T-helper 2 cell treated with Interferon-gamma antibody and Interleukin-4, amounts not matched to agents 5 μg/mL and 100 μg/mL, for 36 hours (primary cell): ENCODE measurements at regions not wholly inside any gene's neighbourhood (a gene's known extent, or its start where the extent isn't known, plus 50 kb on each side); places are given as distances from the start of the nearest gene placed in this dataset.
"Not testable (repeated sequence)": the region's sequence is repeated elsewhere in the genome, so short reads cannot be mapped to it uniquely, and the experiment has no call there.

ENCODE experiments used
- DNase-seq: peaks from one replicate; pipeline ENCODE4 v3.0.0; 2021; ENCODE audit warnings: low spot score
- H3K27ac Mint-ChIP-seq: one replicate; pipeline ENCODE4 v1.8.0; 2021; ENCODE audit warnings: mild to moderate bottlenecking, mixed read lengths
- H3K27me3 Mint-ChIP-seq: one replicate; pipeline ENCODE4 v1.8.0; 2021; ENCODE audit warnings: low read depth, mixed read lengths
- H3K36me3 Mint-ChIP-seq: one replicate; pipeline ENCODE4 v1.8.0; 2021; ENCODE audit warnings: low read depth, mixed read lengths
- H3K4me1 Mint-ChIP-seq: one replicate; pipeline ENCODE4 v1.8.0; 2021; ENCODE audit warnings: low read depth, mixed read lengths
- H3K4me3 Mint-ChIP-seq: one replicate; pipeline ENCODE4 v1.8.0; 2022; ENCODE audit warnings: mild to moderate bottlenecking, moderate library complexity, mixed read lengths
- H3K9me3 Mint-ChIP-seq: one replicate; pipeline ENCODE4 v1.8.0; 2021; ENCODE audit warnings: mixed read lengths

DNA sequence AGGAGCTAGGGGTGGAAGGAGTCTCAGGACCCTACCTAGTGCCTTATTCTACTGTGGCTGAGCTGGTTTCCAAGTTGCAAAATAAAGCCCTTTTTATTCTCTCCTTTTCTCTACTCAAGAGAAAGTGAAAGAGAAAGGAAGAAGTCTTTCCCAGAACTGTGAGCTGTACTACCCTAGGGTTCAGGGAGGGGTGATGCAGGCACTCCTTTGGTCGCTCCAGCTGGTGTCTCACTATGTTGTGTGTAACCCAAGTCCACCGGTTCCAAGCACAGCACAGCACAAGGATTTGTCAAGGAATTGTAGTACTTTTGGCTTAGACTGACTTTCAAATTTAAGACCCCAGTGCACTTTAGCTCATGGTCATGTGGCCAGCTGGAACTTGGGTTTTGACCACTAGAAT, 1721.7 kb downstream of the OTOL1 start:
- Mint-ChIP-seq H3K27me3 (no peaks in the 10 kb centered on the region), H3K9me3 (peaks cover 34% of the 10 kb centered on the region), H3K4me3 (no peak overlapping the region), H3K36me3 (no peaks in the 10 kb centered on the region), H3K27ac (no peak overlapping the region), H3K4me1 (no peaks in the 10 kb centered on the region)
- no peak for DNase-seq

DNA sequence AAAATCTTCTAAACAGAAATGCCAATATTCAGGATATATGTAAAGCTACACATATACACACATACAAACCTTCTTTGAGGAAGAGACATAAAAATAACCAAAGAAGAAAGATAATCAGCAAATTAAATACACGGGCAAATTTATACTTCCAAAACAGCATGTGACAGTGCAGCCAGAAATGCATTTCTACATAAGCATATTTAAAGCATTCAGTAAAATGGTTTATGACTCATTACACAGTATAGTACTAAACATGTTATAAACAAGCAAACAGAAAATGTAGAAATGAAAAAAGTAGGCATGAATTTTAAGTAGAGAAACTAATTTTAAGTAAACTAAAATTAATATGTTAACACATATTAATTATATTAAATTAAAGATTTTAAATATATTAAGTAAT, 1717.2 kb downstream of the OTOL1 start:
- Mint-ChIP-seq H3K4me1 (no peaks in the 10 kb centered on the region), H3K36me3 (no peaks in the 10 kb centered on the region), H3K27ac (no peak overlapping the region), H3K9me3 (peaks cover 22% of the 10 kb centered on the region), H3K4me3 (no peak overlapping the region), H3K27me3 (no peaks in the 10 kb centered on the region)
- DNase-seq, result no peak

DNA sequence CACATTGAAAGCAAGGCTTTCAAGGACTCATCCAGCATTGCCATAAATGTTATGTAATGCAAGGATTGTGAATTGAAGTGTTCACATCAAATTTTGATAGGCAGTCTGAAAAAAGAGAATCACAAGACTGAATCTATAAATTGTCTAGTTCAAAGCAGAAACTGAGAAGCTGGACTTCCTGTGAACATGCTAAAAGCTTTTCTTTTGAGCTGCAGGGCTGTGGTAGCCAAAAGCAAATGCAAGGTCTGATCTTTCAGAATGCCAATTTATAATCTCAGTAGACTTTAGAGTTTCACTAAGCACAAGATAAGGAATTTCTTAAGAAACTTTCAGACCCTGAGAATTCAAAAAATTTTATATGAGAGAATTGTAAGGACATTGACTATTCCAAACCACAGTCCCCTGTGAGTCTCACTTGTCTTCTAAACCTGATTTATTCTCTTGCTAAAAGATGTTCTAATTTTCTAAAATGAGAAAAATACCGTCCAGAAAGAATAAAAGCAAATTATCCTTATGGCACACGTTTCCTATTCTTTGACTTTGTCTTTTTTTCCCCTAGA, 1700.3 kb downstream of the OTOL1 start:
- H3K36me3 Mint-ChIP-seq, result no peaks in the 10 kb centered on the region
- H3K4me3 Mint-ChIP-seq, result no peak overlapping the region
- H3K27me3 Mint-ChIP-seq, result no peaks in the 10 kb centered on the region
- no peak for DNase-seq
- no peaks in the 10 kb centered on the region for H3K4me1 Mint-ChIP-seq
- H3K9me3 Mint-ChIP-seq, result peaks cover 16% of the 10 kb centered on the region
- no peak overlapping the region for H3K27ac Mint-ChIP-seq

DNA sequence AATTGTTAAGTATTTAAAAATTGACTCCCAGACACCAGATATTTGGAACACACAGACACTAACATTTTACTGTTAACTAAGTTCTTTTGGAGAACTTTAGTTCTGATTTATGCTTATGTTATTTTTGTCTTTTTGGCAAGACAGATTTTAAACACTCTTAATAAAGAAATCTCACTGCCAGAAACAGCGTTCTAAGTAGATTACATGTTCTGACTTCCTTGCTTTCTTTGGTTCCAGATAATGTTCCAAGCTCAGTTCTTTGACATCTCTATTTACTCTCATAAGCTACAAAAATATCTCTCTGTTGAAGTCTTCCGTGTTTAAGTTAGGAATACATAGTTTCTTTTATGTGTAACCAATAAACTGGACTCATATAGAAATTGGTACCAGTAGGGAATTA, 1699.6 kb downstream of the OTOL1 start:
- Mint-ChIP-seq H3K36me3 (no peaks in the 10 kb centered on the region), H3K27ac (no peak overlapping the region), H3K9me3 (peaks cover 16% of the 10 kb centered on the region), H3K4me1 (no peaks in the 10 kb centered on the region), H3K27me3 (no peaks in the 10 kb centered on the region), H3K4me3 (no peak overlapping the region)
- no peak for DNase-seq

DNA sequence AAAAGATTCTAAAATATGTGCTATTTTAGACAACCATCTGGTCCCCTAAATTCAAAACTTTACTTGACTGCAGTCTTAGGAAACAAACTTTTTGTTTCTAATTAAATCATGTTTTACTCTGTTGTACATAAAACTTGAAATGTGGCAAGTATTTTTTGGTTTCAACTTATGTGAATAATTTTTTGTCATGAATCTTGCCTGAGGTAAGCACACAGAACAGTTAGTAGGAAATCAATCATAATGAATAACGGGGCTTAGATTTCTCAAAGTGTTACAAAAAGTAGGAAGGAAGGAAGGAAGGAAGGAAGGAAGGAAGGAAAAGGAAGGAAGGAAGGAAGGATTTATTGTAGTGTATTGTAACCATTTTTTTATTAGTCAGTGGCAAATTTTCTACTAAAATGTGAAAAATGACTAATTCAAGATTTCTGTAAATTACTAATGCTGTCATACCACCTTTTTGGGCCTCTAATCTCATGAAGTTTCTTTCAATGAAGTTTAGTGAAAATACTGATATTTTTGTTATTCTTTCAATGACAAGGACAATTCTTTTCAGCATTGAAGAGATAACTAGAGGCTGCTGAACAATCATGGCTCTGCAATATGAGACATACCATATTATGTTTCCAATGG, 1689.2 kb downstream of the OTOL1 start:
- no peak overlapping the region for H3K27ac Mint-ChIP-seq
- no peak overlapping the region for H3K4me3 Mint-ChIP-seq
- no peak for DNase-seq
- H3K9me3 Mint-ChIP-seq, result peaks cover 23% of the 10 kb centered on the region
- H3K4me1 Mint-ChIP-seq, result no peaks in the 10 kb centered on the region
- H3K36me3 Mint-ChIP-seq, result no peaks in the 10 kb centered on the region
- H3K27me3 Mint-ChIP-seq, result no peaks in the 10 kb centered on the region

DNA sequence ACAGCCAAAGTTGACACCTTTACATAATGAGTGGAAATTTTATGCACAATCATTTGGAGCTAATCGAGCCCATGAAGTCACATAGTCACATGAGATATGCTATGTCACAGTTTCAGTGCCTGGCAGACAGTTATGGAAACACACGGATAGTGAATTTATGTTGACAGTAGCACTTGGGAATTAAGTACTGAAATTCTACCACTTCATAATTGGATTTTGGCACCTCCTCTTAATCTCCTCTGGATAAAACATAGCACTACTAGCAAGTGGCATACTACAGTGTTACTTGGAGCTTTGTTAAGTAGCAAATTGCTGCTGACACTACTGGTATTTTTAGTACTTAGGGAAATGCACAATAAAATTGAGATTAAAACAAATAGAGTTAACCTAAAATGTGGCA, 1679.4 kb downstream of the OTOL1 start:
- H3K4me1 Mint-ChIP-seq, result no peaks in the 10 kb centered on the region
- H3K36me3 Mint-ChIP-seq, result no peaks in the 10 kb centered on the region
- H3K9me3 Mint-ChIP-seq, result peaks cover 29% of the 10 kb centered on the region
- no peak for DNase-seq
- no peaks in the 10 kb centered on the region for H3K27me3 Mint-ChIP-seq
- H3K4me3 Mint-ChIP-seq, result no peak overlapping the region
- H3K27ac Mint-ChIP-seq, result no peak overlapping the region

DNA sequence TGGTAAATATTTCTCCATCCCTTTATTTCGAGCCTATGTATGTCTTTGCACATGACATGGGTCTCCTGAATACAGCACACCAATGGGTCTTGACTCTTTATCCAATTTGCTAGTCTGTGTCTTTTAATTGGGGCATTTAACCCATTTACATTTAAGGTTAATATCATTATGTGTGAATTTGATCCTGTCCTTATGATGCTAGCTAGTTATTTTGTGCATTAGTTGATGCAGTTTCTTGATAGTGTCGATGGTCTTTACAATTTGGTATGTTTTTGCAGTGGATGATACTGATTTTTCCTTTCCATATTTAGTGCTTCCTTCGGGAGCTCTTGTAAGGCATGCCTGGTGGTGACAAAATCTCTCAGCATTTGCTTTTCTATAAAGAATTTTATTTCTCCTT, 1675.9 kb downstream of the OTOL1 start:
- not testable (repeated sequence) for H3K27ac Mint-ChIP-seq, H3K4me1 Mint-ChIP-seq, H3K4me3 Mint-ChIP-seq, H3K27me3 Mint-ChIP-seq, H3K36me3 Mint-ChIP-seq, DNase-seq
- peaks cover 37% of the 10 kb centered on the region for H3K9me3 Mint-ChIP-seq

DNA sequence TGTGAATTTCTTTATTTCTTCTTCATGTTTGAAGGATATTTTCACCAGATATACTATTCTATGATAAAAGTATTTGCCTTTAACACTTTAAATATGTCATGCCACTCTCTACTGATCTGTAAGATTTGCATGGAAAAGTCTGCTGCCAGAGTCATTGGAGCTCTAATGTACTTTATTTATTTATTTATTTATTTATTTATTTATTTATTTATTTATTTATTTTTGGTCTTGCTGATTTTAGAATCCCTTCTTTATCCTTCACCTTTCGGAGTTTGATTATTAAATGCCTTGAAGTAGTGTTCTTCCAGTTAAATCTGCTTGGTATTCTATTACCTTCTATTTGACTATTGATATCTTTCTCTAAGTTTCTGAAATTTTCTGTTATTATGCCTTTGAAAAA, 1669.6 kb downstream of the OTOL1 start:
- Mint-ChIP-seq H3K4me3 (no peak overlapping the region), H3K9me3 (peaks cover 41% of the 10 kb centered on the region), H3K4me1 (no peaks in the 10 kb centered on the region), H3K36me3 (no peaks in the 10 kb centered on the region), H3K27me3 (no peaks in the 10 kb centered on the region), H3K27ac (no peak overlapping the region)
- no peak for DNase-seq

DNA sequence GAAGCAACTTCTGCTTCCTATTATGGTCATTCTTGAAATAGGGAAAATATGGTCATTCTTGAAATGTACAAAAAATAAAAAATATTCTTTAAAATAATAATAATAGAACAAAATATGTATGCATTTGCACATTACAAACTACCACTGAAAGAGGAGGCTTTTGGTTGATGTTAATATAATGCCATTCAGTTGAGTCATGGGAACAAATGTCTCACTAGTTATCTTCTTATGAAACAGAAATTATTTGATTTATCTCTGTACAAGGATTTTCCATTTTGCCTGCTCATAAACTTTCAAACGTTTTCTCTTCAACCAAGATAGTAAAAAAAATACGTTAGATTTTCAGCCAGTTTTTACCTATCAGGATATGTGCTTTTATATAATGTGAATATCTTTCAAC, 1662.7 kb downstream of the OTOL1 start:
- Mint-ChIP-seq H3K27ac (no peak overlapping the region), H3K27me3 (no peaks in the 10 kb centered on the region), H3K4me3 (no peak overlapping the region), H3K36me3 (no peaks in the 10 kb centered on the region), H3K4me1 (no peaks in the 10 kb centered on the region), H3K9me3 (peaks cover 7% of the 10 kb centered on the region)
- DNase-seq, result no peak

DNA sequence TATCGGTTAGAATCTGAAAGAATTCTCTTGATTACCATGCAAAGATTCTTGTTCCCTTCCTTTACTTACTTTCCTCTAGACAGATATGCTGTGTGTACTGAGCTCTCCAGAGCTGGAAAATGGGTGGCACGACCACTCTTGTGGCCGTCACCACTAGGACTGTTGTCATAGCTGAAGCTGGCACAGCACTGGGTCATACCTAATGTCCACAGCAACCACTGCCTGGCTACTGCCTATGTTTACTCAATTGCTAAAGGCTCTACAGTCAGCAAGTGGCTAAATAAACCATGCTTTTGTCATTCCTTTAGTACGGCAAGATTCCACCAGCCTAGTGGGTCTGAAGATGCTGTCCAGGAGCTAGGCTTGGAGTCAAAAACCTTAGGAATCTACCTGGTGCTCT, 1643.0 kb downstream of the OTOL1 start:
- no peaks in the 10 kb centered on the region for H3K4me1 Mint-ChIP-seq
- no peak for DNase-seq
- no peaks in the 10 kb centered on the region for H3K36me3 Mint-ChIP-seq
- no peaks in the 10 kb centered on the region for H3K27me3 Mint-ChIP-seq
- H3K4me3 Mint-ChIP-seq, result no peak overlapping the region
- peaks cover 17% of the 10 kb centered on the region for H3K9me3 Mint-ChIP-seq
- no peak overlapping the region for H3K27ac Mint-ChIP-seq

DNA sequence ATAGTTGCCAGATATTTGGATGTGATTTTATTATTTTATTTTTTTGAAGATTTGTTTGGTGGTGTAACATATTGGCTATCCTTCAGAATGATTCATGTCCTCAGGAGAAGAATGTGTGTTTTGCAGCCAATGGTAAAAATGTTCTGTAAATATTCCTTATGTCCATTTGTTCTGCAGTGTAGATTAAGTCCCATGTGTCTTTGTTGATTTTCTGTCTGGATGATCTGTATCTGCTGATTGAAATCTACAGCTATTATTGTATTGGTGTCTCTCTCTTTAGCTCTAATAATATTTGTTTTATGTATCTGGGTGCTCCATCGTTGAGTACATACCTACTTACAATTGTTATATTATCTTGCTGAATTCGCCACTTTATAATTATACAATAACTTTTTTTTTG, 1641.7 kb downstream of the OTOL1 start:
- no peaks in the 10 kb centered on the region for H3K4me1 Mint-ChIP-seq
- DNase-seq, result no peak

DNA sequence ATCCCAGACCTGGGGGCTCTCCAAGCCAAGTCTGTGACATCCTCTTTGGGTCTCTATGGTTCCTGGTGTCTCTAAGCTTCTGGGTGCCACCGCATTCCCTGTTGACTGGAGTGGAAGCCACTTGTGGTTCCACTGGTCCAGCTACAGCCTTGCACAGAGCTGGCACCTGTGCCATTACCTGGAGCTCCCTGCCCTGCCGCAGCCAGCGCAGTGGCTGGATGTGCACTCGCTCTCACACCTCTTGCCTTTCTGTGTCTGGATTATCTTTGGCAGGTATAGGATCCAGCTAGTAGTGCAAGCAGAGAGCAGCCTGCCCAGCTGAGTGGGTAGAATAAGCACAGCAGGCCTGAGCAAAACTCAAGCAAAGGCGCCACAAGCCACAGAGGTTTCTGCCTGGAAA, 1635.5 kb downstream of the OTOL1 start:
- Mint-ChIP-seq H3K9me3 (peaks cover 39% of the 10 kb centered on the region), H3K27me3 (no peaks in the 10 kb centered on the region), H3K36me3 (no peaks in the 10 kb centered on the region), H3K27ac (no peak overlapping the region), H3K4me1 (no peaks in the 10 kb centered on the region), H3K4me3 (no peak overlapping the region)
- no peak for DNase-seq

More for the DNA sequence above, 1641.7 kb downstream of the OTOL1 start:
- H3K36me3 Mint-ChIP-seq, result no peaks in the 10 kb centered on the region
- no peak overlapping the region for H3K27ac Mint-ChIP-seq
- no peak overlapping the region for H3K4me3 Mint-ChIP-seq
- H3K9me3 Mint-ChIP-seq, result peaks cover 17% of the 10 kb centered on the region
- H3K27me3 Mint-ChIP-seq, result no peaks in the 10 kb centered on the region

DNA sequence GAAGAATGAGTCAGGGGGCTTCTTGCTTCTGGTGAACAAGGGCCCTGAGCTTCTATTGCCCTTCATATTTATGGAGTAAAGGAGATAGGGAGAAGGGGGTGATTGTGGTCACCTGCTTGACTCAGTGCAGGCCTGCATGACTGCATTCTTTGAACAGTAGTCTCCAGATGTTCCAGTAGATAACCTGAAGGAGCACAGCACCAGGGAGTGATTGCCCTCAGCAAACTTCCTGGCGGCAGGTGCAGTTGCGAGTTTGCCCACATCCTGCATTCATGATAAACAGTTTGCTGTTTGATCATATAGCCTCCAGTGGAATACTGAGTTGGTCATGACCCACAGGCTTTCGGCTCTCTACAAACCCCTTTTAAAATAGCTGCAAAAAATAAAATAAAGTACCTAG, 1632.7 kb downstream of the OTOL1 start:
- Mint-ChIP-seq H3K27me3 (no peaks in the 10 kb centered on the region), H3K9me3 (peaks cover 44% of the 10 kb centered on the region), H3K36me3 (no peaks in the 10 kb centered on the region), H3K4me3 (no peak overlapping the region), H3K4me1 (no peaks in the 10 kb centered on the region), H3K27ac (no peak overlapping the region)
- DNase-seq, result no peak

DNA sequence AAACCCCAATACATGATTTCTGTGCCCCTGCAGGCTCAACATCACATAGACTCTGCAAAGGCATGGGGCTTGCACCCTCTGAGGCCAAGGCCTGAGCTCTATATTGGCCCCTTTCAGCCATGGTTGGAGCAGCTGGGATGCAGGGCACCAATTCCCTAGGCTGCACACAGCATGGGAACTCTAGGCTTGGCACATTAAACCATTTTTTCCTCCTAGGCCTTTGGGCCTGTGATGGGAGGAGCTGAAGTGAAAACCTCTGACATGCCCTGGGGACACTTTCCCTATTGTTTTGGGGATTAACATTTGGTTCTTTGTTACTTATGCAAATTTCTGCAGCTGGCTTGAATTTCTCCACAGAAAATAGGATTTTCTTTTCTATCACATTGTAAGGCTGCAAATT, 1629.5 kb downstream of the OTOL1 start:
- no peaks in the 10 kb centered on the region for H3K27me3 Mint-ChIP-seq

More for the DNA sequence above, 1629.5 kb downstream of the OTOL1 start:
- H3K36me3 Mint-ChIP-seq, result no peaks in the 10 kb centered on the region
- H3K9me3 Mint-ChIP-seq, result peaks cover 40% of the 10 kb centered on the region
- H3K4me1 Mint-ChIP-seq, result no peaks in the 10 kb centered on the region
- no peak for DNase-seq
- no peak overlapping the region for H3K27ac Mint-ChIP-seq
- H3K4me3 Mint-ChIP-seq, result no peak overlapping the region
